Caco-2 (cell line): ENCODE measurements at regions not wholly inside any gene's neighbourhood (a gene's known extent, or its start where the extent isn't known, plus 50 kb on each side); places are given as distances from the start of the nearest gene placed in this dataset.

Source experiments
- BruUV-seq: library from RNA; stranded (reverse); fragments of 400-500 nt; replicated peaks from 2 replicates; lab custom pipeline; 2021; lab: Mats Ljungman, UMichigan
- CTCF ChIA-PET: fragments of 300-600 bp; sonication (Branson Sonifier 250); formaldehyde crosslinking; loops from one replicate; lab custom pipeline; 2022; ENCODE audit warnings: antibody characterized with exemption; lab: Charles Lee
- POLR2A ChIA-PET: fragments of 300-600 bp; sonication (Branson Sonifier 250); formaldehyde crosslinking; loops from one replicate; lab custom pipeline; 2022; ENCODE audit warnings: antibody characterized with exemption; lab: Charles Lee
- DNase-seq, 2 experiments: peaks; one replicate each; pipeline versions ENCODE4 v3.0.0 to v3.0.0-alpha.2; 2020 to 2022
- H3K27me3 ChIP-seq: replicated peaks from 2 replicates; pipeline ENCODE4 v1.6.0; 2011; ENCODE audit warnings: low read length; ENCODE audit not compliant: control insufficient read depth, insufficient read depth
- H3K36me3 ChIP-seq: 2 replicates; pipeline ENCODE4 v1.5.1; 2011; ENCODE audit warnings: low read length; ENCODE audit not compliant: control insufficient read depth, insufficient read depth
- H3K4me1 ChIP-seq: fragments of 250-450 bp; sonication (Bioruptor Pico); 2 replicates; pipeline ENCODE4 v1.5.1; 2020; ENCODE audit warnings: mild to moderate bottlenecking
- H3K4me3 ChIP-seq: 2 replicates; pipeline ENCODE4 v1.5.1; 2011; ENCODE audit warnings: low read depth, mild to moderate bottlenecking, control low read depth, low read length
- H3K9me3 ChIP-seq: fragments of 250-450 bp; sonication (Bioruptor Pico); 2 replicates; pipeline ENCODE4 v1.5.1; 2020; ENCODE audit warnings: mild to moderate bottlenecking, moderate library complexity
- H3K27ac Mint-ChIP-seq: one replicate; pipeline ENCODE4 v1.8.0; 2022; ENCODE audit warnings: mixed read lengths; ENCODE audit not compliant: unreplicated experiment
- H3K27me3 Mint-ChIP-seq: one replicate; pipeline ENCODE4 v1.8.0; 2022; ENCODE audit warnings: mixed read lengths; ENCODE audit not compliant: insufficient read depth, unreplicated experiment
- H3K36me3 Mint-ChIP-seq: one replicate; pipeline ENCODE4 v1.8.0; 2022; ENCODE audit warnings: mild to moderate bottlenecking, mixed read lengths; ENCODE audit not compliant: insufficient read depth, unreplicated experiment
- H3K4me1 Mint-ChIP-seq: one replicate; pipeline ENCODE4 v1.8.0; 2022; ENCODE audit warnings: low read depth, mixed read lengths; ENCODE audit not compliant: unreplicated experiment
- H3K4me3 Mint-ChIP-seq: one replicate; pipeline ENCODE4 v1.8.0; 2022; ENCODE audit warnings: mild to moderate bottlenecking, moderate library complexity, mixed read lengths; ENCODE audit not compliant: unreplicated experiment
- H3K9me3 Mint-ChIP-seq: one replicate; pipeline ENCODE4 v1.8.0; 2022; ENCODE audit warnings: mixed read lengths; ENCODE audit not compliant: unreplicated experiment
- CTCF ChIP-seq, 2 experiments: fragments of 200-600 bp in 1 of 2; IDR thresholded peaks; 1 replicate in 1 of 2; 2 replicates in 1 of 2; pipeline versions ENCODE4 v1.5.1 to v1.8.0; 2011 to 2022; ENCODE audit warnings: antibody characterized with exemption in 1 of 2, control low read depth in 1 of 2, inconsistent platforms in 1 of 2, low read depth in 1 of 2, low read length in 1 of 2, mild to moderate bottlenecking in 1 of 2, moderate library complexity in 1 of 2; ENCODE audit not compliant: insufficient read depth in 1 of 2, severe bottlenecking in 1 of 2, unreplicated experiment in 1 of 2
- intact Hi-C: fragments of 100-400 bp; cut with micrococcal nuclease; formaldehyde crosslinking; loops from one replicate; pipeline ENCODE4 v1.10.0; 2022; ENCODE audit not compliant: unreplicated experiment

GRCh38 chr2:106638580-106638979 lies 151.4 kb downstream of the CD8B2 start:
- DNase-seq, result no peak
- Mint-ChIP-seq H3K4me1 (no peaks in the 10 kb centered on the region), H3K27me3 (peaks cover 3% of the 10 kb centered on the region), H3K36me3 (no peaks in the 10 kb centered on the region), H3K4me3 (no peak overlapping the region), H3K27ac (no peak overlapping the region), H3K9me3 (no peaks in the 10 kb centered on the region)
- no peaks in the 10 kb centered on the region for H3K9me3 ChIP-seq
- ChIA-PET CTCF (no interaction called here), POLR2A (no interaction called here)
- no peaks in the 10 kb centered on the region for H3K36me3 ChIP-seq
- no peaks in the 10 kb centered on the region for H3K4me1 ChIP-seq
- intact Hi-C loops, result loop anchor here (5.0 to 10.0 kb wide), 2 partner anchors 206 to 1554 kb away; no protein-coding TSS in a partner anchor
- no peaks in the 10 kb centered on the region for H3K27me3 ChIP-seq
- TF ChIP-seq CTCF (IDR thresholded peaks at IDR 0.05; ENCODE audit: insufficient read depth in 1 of 2, low read depth in 1 of 2, low read length in 1 of 2, severe bottlenecking in 1 of 2, unreplicated experiment in 1 of 2), result no peak
- H3K4me3 ChIP-seq, result no peak overlapping the region
- no TSS peak for BruUV-seq

DNA sequence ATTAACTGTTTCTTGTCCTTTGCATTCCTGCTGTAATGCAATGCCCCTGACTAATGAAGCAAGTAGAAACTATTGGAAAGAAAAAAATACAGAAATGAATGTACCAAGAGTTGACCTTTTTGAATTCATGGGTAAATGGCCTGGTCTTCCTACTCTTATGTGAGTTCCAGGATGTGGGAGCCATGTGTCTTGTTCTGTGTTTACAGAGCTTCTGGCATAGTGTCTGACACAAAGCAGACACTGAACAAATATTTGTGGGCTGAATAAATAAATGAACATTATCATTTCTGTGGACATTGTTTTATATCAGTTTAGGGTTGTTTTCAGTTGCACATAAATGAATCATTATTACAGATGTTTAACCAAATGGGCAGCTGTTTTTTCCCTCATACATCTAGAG lies 155.5 kb downstream of the CD8B2 start:
- no peak overlapping the region for H3K27ac Mint-ChIP-seq
- Histone ChIP-seq H3K27me3 (no peaks in the 10 kb centered on the region), H3K4me1 (no peaks in the 10 kb centered on the region), H3K4me3 (no peak overlapping the region), H3K36me3 (no peaks in the 10 kb centered on the region), H3K9me3 (no peaks in the 10 kb centered on the region)
- no peak for DNase-seq
- BruUV-seq, result no TSS peak
- H3K4me3 Mint-ChIP-seq, result no peak overlapping the region
- intact Hi-C loops, result no loop called here
- no peaks in the 10 kb centered on the region for H3K9me3 Mint-ChIP-seq
- TF ChIP-seq CTCF (IDR thresholded peaks at IDR 0.05; ENCODE audit: insufficient read depth in 1 of 2, low read depth in 1 of 2, low read length in 1 of 2, severe bottlenecking in 1 of 2, unreplicated experiment in 1 of 2), result no peak
- ChIA-PET POLR2A (no interaction called here), CTCF (no interaction called here)
- H3K36me3 Mint-ChIP-seq, result no peaks in the 10 kb centered on the region
- peaks cover 3% of the 10 kb centered on the region for H3K27me3 Mint-ChIP-seq
- H3K4me1 Mint-ChIP-seq, result no peaks in the 10 kb centered on the region

DNA sequence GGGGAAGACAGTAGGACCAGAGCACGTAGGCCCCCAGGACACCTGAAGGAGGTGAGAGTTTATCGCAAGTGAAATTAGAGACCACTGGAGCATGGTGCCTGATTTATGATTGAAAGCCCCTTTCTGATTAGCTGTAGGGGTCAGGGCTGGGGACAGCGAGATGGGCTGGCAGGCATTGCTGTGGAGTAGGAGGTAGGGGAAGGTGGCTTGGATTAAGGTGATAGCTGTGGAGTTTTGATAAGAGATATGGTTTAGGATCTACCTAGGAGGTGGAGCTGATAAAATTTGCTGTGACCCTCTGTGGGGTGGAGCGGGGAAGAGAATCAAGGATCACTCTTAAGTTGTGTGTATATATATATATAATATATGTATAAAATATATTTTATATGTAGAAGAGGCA lies 157.5 kb downstream of the CD8B2 start:
- H3K4me3 Mint-ChIP-seq, result no peak overlapping the region
- POLR2A ChIA-PET, result no interaction called here
- no peaks in the 10 kb centered on the region for H3K9me3 Mint-ChIP-seq
- H3K4me3 ChIP-seq, result no peak overlapping the region
- H3K4me1 Mint-ChIP-seq, result no peaks in the 10 kb centered on the region
- no peaks in the 10 kb centered on the region for H3K36me3 ChIP-seq
- no peaks in the 10 kb centered on the region for H3K27me3 ChIP-seq
- DNase-seq, result no peak
- no peak for TF ChIP-seq CTCF (IDR thresholded peaks at IDR 0.05; ENCODE audit: insufficient read depth in 1 of 2, low read depth in 1 of 2, low read length in 1 of 2, severe bottlenecking in 1 of 2, unreplicated experiment in 1 of 2)
- intact Hi-C loops, result no loop called here
- H3K27me3 Mint-ChIP-seq, result peaks cover 3% of the 10 kb centered on the region
- no peaks in the 10 kb centered on the region for H3K4me1 ChIP-seq
- CTCF ChIA-PET, result no interaction called here
- no peaks in the 10 kb centered on the region for H3K9me3 ChIP-seq
- BruUV-seq, result no TSS peak
- no peaks in the 10 kb centered on the region for H3K36me3 Mint-ChIP-seq
- H3K27ac Mint-ChIP-seq, result no peak overlapping the region
